GM19467 (cell line): ENCODE measurements at regions not wholly inside any gene's neighbourhood (a gene's known extent, or its start where the extent isn't known, plus 50 kb on each side); places are given as distances from the start of the nearest gene placed in this dataset.

Source experiments
- ATAC-seq: cut with Tn5 transposase; IDR thresholded peaks from one replicate; pipeline ENCODE4 v1.9.1; 2021; ENCODE audit warnings: mild to moderate bottlenecking, moderate library complexity; ENCODE audit not compliant: unreplicated experiment

DNA sequence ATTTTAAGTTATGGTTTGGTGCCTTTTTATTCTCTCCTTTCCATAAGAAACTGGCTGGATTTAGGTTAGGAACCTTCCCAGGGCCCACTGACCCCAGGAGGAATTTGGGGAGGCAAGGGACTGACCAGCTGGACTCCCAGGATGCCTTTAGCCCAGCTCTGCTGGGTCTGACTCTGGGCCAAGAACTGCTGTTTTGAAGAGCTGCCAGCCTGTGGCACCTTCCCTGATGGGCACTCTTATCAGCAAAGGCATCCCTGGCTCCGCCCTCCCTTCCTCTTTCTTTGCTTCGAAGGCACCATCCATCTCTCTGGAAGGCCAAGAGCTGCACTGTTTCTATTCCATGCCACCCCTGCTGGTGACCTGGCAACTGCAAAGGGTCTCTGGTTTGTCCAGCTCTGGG is 174.7 kb downstream of the POU4F1 start:
- no peak for ATAC-seq

DNA sequence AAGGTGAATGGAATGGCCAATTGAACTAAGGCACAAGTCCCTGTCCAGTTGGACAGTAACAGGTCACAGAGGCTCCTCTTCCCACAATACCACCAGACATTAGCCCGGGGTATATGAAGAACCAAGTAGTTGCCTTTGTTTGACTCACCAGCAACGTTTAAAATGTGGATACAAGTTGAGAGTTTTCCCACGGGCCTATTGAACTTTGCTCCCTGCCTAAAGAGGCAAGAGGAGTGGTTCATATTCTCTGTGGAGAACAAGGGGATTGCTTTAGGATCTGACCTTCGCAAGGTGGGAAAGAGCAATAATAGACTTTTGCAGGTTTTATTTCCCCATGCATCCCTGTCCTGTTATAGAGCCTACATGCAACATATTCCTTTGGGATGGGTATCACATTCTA is 177.2 kb downstream of the POU4F1 start:
- no peak for ATAC-seq

DNA sequence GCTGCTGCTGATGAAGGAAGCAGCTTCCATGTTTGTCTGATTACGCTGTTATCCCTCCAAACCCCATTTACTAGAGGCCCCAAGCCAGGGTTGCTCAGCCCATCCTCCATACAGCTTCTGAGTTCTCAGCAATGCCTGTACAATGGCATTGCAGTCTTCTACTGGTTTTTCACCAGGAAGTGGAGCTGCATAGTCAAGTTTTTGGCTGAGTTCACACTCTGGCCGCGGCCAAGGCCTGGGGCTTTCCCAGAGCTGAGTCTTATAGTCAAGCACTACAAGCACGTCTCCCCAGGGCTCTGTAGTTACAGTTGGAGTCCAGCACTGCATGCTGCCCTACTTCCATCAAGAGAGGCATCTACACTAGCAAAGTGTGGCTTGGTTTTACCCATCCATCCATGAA is 182.5 kb downstream of the POU4F1 start:
- ATAC-seq: peak; percentile 72

DNA sequence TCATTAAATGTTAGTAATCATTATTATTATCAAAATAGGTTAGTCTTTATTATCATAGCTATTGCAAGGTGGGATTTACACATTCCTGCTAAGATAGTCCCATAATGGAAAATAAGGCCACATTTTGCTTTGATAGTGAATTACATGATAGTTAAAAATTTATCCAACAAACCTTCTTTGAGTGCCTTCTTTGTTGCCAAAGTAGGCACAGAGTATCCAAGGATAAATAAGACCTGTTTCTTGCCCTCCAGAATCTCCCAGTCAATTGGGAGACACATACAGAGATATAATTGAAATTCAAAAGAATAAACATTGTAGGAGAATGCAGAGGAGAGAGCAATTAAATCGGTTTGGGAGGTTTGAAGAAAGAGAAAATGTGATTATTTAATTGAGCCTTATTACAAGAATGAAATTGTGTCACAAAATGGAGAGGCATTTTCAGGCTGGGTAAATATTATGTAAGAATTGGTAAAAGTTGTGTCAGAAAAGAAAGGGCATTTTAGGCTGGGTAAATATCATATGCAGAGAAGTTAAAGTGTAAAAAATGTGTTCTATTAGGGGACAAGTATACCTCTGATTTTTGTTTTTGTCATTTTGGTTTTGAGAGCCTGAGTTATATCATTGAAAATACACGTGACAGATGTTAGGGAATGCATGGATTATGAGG is 189.3 kb downstream of the POU4F1 start:
- ATAC-seq: no peak

DNA sequence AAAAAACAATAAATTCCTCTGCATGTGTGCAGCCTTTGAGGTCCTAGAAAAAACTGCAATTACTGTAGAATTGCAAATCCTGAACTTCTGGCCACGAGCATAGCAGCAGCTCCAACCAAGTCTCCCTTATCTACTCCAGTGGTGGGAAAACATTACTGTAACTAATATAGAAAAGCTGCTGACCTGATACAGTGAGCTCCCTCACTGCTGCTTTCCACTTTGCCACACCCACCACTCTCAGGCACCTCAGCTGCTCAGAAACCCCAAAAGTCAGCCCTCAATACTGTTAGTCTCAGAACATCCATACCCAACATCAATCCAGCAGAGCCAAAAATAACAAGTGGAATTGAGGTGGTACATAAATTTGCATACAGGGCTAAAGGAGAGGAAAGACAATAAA is 192.5 kb downstream of the POU4F1 start:
- ATAC-seq: no peak

DNA sequence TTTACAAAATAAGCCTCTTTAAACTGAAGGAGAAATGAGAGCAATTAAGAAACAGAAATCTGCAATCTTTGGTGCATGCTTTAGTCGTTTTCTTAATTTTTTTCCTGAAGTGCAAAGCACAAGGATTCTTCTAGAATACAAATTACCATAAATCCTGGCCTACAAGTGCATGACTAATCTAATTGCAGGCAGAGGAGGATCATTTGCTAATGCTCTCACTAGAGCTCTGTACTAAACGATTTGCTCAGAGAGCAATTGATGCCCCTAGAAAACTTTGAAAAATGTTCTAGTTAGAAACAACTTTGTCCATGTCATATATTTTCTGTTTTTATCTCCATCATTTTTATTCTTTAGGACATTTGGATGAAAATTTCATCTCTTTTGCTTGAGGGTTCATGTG is 193.2 kb downstream of the POU4F1 start:
- no peak for ATAC-seq

DNA sequence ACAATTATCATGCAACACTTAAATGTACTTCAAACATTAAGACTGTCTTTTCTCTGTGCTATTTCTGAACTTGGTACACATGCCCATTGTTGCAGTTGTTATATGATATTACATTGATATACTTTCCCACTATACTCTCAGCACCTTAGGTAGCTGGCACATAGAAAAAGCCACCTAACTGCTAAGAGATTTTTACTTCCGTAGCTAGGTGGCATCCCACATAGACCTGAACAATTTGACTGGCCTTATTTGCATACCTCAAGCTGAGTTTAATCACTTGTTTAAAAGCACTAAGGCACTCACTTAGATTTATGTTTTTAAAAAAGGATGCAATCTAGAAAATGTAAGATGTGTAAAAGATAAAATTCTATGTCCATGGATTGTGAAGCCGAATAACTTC is 194.2 kb downstream of the POU4F1 start:
- no peak for ATAC-seq

DNA sequence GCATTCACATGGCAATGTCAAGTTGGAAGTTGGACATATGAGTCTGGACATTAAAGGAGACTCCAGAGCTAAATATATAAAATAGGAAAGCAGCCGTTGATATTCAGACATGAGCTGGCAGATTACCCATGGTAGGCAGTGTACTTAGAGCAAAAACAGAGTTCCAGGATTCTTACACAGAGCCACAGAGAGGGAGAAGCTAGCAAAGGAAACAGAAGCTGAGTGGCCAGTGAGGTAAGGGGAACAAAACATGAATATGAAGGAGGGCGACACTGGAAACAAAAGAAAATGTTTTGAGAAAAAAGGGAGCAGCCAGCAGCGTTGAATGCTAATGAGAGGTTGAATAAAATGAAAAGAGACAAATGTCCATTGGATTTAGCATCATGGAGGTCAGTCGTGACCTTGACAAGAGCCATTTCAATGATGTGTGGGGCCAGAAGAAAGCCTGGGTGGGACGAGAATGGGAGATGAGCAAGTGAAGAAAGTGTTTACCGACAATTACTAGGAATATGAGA is 198.4 kb downstream of the POU4F1 start:
- ATAC-seq: no peak

DNA sequence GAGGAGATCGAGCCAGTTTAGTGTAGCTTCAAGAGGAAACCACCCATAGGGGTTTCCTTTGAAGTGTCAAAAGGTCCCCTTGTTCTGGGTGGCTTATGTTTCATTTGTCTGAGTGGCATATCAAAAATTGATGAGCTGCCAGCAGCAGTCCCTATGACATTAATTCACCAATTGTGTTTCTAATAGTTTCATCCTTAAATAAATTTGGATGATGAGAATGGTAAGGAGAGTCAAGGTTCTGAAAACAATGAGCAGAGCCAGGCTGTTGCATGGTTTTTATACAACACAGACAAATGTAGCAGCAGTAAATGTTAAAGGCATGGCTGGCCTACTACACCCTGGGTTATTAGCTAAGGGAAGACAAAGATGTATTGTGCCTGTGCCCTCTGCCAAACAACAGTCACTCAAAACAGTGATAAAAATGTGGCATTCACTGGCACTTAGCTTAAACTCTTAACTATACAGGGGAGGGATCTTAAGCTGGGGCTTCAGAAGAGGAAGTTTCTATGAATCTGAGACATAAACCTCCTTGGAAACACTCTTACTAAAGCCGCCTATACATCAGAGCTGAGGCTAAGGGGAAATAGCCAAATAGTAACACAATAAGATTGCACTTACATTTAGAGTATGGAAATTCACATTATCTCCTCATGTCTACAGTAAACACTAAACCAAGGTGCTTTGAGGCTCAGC is 200.5 kb downstream of the POU4F1 start:
- no peak for ATAC-seq

DNA sequence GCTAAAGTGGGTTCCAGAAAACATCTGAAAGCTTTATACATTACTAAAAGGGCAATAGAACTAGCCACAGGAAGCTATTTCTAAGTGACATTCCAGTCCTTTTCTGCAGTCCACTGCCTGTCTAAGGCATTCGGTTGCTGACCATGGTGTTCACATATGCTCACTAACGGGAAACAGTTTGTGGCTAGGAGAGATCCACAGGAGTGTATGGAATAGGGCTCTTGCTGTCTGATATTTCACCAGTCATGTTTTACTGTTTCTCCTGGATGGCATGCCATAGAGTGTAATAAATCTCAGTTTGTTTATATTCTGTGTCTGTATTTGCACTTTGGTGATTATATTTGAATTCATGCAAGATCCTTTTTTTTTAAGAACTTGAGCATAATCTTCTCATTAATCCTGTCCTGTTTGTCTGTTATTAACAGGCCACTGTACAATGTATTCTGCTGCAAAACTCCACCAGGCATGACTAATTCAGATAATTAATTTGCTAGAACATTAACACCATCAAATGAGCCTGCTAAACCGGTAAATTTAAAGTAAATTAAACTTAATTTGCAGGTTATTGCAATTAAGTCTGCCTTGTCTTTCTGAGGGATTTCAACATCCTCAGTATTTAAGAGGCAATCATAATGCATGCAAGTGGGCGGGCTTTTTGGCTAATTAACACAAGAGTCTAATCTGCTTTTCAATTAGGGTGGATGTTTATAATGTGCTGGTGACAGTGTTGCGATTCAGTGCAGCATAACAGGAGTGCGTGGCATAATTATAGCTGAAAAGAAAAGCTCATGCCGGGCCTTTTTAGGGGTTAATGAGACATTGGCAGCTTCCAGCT is 201.3 kb downstream of the POU4F1 start:
- no peak for ATAC-seq

DNA sequence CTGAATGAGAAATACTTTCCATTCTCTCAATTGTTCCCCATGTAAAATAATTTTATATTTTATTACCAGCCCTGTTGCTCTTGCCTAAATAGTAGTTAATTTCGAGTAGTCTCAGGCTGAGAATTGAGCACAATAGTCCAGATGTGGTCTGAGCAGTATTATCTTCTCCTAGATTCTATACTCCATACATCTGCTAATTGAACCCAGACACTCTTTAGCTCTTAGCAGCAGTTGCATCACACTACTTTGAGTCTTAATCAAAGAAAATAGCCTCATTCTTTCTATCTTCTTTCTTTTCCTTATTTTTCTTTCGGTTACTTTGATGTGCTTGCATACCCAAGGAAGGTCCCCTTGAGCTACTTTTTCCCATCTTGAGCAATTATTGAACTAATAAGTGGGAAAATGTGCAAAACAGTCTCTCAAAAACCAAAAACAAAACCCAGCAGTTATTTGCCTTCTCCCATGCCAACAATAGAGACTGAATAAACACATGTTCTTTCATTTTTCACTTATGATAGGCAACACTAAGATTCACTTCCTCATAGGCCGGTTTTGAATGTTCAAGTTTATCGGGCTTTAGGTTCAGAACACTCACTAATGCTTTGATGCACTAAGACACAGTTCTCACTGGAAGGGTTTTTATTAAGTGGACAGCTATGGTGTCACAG is 204.5 kb downstream of the POU4F1 start:
- peak; percentile 96 for ATAC-seq

DNA sequence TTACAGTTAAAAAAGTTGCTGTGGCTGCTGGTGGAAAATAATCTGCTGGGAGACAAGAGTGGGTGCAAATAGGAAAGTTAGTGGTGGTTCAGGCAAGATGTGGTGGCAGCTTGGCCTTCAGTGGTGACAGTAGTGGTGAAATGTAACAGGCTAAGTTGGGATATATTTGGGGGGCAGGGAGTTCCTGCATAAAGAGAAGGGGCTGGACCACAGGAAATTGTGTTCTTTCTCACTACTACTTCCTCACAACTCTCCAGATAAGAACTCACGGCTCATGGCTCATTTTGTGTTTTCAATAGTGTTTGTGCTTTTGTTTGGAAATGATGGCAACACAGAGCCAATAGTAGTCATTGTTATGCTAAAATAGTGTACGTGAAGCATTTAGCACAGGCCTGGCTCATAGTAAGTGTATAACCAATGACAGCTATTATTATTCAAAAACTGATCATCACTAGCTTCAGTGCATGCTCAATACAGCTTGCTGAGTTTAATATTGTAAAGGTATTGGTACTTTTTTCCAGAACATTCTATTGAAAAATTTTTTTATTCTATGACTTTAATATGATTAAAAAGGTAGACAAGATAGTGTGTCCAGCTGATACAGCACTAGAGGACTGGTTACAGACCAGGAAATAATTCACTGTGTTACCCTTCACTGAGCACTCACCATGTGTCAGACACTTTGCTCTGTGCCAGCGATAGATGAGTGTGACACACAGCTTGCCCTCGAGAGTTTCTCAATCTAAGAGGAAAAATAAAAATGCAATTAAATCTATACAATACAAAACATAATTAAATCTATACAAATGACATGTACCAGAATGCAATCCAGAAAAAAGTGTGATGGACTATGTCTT is 209.8 kb downstream of the POU4F1 start:
- ATAC-seq: no peak

DNA sequence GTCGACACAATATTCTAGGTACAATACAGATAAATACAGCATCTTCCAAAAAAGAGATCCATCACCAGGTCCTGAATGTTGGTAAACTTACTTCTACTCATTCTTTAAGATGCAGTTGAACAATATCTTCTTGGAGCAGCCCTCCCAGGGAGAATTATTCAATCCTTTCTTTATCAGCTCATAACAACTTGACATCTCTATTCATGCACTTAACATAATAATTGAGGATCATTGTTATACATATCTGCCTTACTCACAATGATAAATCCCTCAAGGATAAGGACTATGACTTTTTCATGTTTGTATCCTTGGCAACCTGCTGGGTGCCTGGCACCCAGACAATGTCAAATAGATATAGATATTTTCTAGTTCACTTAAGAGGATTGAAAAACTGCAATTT is 219.5 kb downstream of the POU4F1 start:
- ATAC-seq: no peak

DNA sequence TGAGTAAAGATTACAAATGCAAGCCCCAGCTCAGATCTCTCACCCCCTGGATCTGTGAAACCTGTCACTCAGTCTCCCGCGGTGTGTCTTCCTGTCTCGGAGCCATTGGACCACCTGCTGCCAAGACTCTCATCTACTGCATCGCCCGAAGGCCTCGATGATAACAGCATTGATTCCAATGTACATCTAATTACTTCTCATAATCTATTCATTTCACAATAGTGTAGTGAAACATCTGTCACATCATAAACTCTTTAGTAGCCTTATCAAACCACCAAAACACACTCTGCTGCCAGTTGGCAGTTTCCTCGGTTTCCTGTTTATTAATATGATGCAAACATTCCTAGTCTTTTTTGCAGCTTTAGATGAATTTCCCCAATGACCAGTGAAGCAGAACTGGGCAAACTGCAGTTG is 220.3 kb downstream of the POU4F1 start:
- ATAC-seq: no peak

DNA sequence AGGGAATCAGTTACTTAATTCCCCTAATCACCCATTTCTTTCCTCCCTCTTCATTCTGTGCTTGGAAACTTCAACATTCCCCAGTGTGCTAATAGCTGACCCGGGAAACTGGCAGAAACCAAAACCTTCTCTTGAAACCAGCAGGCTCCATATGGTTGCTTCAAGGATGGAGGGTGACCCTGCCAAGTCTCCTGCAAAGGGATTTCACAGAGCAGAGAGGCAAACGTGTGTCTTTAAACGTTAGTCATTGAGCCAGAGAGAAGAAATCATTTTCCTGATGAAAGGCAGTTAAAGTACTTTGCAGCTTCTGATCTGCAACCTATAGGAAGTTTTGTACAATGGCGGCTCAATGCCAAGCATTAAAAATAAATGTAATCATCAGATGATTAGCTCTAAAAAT is 220.9 kb downstream of the POU4F1 start:
- no peak for ATAC-seq

DNA sequence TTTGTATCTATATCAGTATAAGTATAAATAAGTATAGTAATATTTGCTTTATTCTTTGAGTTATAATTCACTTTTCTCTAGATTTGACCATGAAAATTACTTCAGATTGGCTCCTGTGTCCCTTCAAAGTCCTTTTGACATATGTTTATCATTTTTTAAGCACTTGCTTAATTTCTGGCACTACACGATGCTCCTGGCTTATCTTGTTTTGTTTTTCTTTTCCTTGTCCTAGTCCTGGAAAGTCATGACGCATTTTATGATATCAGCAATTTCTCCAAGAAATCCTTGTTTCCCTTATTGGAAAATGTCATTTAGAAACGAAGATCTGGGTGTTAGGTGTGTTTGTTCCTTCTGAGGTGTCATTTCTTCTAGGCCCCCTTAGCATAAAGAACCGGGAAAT is 226.5 kb downstream of the POU4F1 start:
- no peak for ATAC-seq

DNA sequence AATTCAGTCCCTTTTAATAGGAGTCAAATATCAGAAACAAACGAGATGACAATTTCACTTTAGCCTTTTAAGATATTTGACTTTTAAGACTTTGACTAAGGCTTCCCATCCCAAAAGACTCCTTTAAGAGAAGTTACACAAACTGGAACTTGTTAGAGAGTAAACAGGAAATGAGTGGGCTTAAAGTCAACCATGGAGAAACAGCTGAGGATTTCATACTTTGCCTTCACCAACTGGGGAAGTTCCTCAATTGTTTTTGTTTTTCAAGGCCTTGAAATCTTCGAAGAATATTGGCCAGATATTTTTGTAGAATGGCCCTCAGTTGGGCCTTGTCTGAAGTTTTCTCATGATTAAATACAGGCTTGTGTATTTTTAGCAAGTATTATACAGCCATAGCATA is 227.3 kb downstream of the POU4F1 start:
- ATAC-seq: no peak

DNA sequence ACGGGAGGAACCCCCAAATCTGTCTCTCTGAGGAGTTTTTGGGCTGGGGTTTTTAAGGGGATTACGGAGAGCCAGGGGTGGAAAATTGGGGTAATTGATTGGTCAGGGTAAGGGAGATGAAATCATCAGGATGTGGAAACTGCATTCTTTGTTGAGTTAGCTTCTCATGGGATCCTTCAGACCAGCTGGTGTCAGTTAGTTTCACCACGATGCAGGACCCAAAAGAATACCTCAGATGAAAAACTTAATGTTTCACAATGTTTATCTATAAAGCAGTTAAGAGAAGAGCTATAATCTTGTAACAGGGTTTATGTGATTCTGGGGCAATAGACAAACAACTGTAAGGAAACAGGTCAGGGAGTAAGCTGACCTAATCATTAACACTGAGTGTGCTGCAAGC is 230.8 kb downstream of the POU4F1 start:
- ATAC-seq: no peak

DNA sequence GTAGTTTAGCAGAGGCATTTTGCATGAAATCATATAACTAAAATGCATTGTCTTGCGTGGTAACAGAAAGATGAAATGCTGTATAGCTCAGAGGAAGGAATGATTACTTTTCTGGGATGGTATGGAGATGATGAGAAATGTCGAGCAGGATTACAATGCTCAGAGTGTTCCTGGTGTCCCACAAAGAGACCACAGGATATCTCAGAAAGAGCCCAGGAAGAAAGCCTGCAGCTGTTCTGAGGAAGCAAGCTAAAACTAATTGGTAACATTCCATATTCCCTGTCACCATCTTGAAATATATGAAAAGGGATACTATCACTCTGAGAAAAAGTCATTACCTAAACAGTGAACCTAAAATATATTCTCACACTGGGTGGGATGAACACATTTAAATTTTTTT is 233.1 kb downstream of the POU4F1 start:
- no peak for ATAC-seq

DNA sequence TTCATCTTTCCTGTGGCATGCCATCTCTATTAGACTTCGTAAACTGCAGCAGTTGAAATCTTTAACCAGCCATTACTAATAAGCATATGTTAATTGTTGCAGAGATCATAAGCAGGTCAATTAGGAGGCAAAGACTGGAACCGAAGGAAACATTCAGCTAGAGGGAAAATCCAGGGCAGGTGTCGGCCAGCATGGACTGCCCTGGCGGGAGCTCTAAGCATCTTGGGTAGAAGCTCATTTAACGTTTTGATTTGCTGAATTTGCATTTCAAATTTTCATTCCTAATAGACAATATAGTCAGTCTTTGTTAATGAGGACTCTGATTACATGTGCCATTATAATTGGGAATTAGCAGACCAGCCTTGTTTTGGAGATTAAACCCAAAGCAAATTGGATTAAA is 238.6 kb downstream of the POU4F1 start:
- no peak for ATAC-seq
